Common myeloid progenitor, CD34-positive (primary cell): ENCODE measurements at regions not wholly inside any gene's neighbourhood (a gene's known extent, or its start where the extent isn't known, plus 50 kb on each side); places are given as distances from the start of the nearest gene placed in this dataset.

Source experiments
- CTCF ChIA-PET: fragments of 350-600 bp; sonication (Branson Sonifier 250); formaldehyde crosslinking; loops from one replicate; lab custom pipeline; 2021; ENCODE audit warnings: antibody characterized with exemption; lab: Charles Lee
- POLR2A ChIA-PET: fragments of 350-600 bp; sonication (Branson Sonifier 250); formaldehyde crosslinking; loops from one replicate; lab custom pipeline; 2021; ENCODE audit warnings: antibody characterized with exemption; lab: Charles Lee
- DNase-seq, 3 donors: peaks; one replicate each; pipeline versions ENCODE4 v3.0.0 to v3.0.0-alpha.2; 2013
- H3K27ac ChIP-seq, 2 experiments: 1 replicate in 1 of 2; 2 replicates in 1 of 2; pipeline ENCODE4 v1.7.0; 2013; ENCODE audit warnings: inconsistent platforms in 2 of 2, low read length in 2 of 2, mild to moderate bottlenecking in 2 of 2, low read depth in 1 of 2, moderate library complexity in 1 of 2; ENCODE audit not compliant: severe bottlenecking in 2 of 2, insufficient read depth in 1 of 2, poor library complexity in 1 of 2
- H3K27me3 ChIP-seq, 5 experiments: replicated peaks in 2 of 5; 1 replicate in 3 of 5; 2 replicates in 2 of 5; pipeline versions ENCODE4 v1.6.1 to v1.7.0; 2013; ENCODE audit warnings: low read length in 4 of 5, mild to moderate bottlenecking in 2 of 5, moderate library complexity in 2 of 5, inconsistent platforms in 1 of 5; ENCODE audit not compliant: insufficient read depth in 5 of 5, control insufficient read depth in 4 of 5
- H3K36me3 ChIP-seq, 4 experiments: 1 replicate in 2 of 4; 2 replicates in 2 of 4; pipeline versions ENCODE4 v1.6.1 to v1.7.0; 2013; ENCODE audit warnings: low read length in 3 of 4, control low read depth in 1 of 4, mild to moderate bottlenecking in 1 of 4; ENCODE audit not compliant: control insufficient read depth in 4 of 4, insufficient read depth in 4 of 4
- H3K4me1 ChIP-seq, 4 experiments: 1 replicate in 3 of 4; 2 replicates in 1 of 4; pipeline versions ENCODE4 v1.6.1 to v1.7.1; 2013; ENCODE audit warnings: low read length in 3 of 4, mild to moderate bottlenecking in 3 of 4, control low read depth in 1 of 4, inconsistent platforms in 1 of 4, moderate library complexity in 1 of 4; ENCODE audit not compliant: control insufficient read depth in 4 of 4, insufficient read depth in 4 of 4; ENCODE audit errors: control extremely low read depth in 1 of 4
- H3K4me3 ChIP-seq, 7 experiments: 1 replicate in 4 of 7; 2 replicates in 3 of 7; pipeline versions ENCODE4 v1.5.1 to v1.7.0; 2013; ENCODE audit warnings: mild to moderate bottlenecking in 7 of 7, low read length in 6 of 7, moderate library complexity in 6 of 7, inconsistent platforms in 2 of 7, low read depth in 2 of 7, control low read depth in 1 of 7; ENCODE audit not compliant: insufficient read depth in 4 of 7, control insufficient read depth in 1 of 7; ENCODE audit errors: extremely low read depth in 1 of 7
- H3K9me3 ChIP-seq, 5 experiments: 1 replicate in 4 of 5; 2 replicates in 1 of 5; pipeline versions ENCODE4 v1.6.1 to v1.7.1; 2013; ENCODE audit warnings: low read length in 4 of 5, mild to moderate bottlenecking in 2 of 5, inconsistent platforms in 1 of 5, low read depth in 1 of 5, moderate library complexity in 1 of 5; ENCODE audit not compliant: control insufficient read depth in 4 of 5, insufficient read depth in 2 of 5; ENCODE audit errors: control extremely low read depth in 1 of 5
- WGBS: methylation state at CpG from one replicate; pipeline ENCODE4 v1.1.5; 2013; ENCODE audit not compliant: insufficient coverage; 5-methylcytosine and 5-hydroxymethylcytosine counted together

DNA sequence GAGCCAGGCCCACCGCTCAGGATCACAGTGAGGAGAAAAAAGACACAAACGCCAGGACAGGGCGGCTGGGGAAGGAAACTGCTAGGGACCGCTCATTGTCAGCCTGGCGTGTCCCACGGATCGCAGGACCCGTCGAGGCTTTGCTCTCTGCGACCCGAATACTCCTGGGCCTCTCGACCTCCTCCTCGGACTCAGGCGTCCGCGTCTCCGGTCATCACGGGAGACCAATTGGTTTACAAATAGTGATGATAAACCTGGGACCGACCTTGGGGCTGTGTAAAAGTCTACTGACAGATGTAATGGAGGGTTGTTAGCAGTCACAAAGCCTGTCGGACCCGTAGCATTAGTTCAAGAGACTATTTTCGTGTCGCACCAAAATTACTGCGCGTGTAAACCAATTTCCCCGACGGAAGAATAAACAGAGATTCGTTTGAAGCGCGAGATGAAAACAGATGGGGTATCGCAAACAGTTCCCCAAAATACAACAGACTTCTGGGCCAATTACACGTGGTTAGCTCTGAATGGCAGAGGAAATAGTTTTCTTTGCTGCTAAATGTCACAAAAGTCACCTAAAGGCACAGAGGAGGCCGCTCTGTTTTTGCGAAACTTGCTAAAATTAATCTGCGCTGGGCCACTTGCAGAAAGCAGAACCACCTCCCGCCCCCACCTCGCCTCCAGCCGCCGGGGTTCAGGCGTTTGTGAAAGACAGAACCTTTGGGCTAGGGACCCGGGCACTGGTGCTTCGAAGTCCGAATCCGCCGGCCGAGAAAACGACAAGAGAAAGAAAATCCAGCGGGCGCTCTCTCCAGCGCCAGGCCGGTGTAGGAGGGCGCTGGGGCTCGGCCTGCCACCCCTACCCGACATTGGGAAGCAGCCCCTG is 67.6 kb downstream of the FOXD1 start:
- Histone ChIP-seq H3K4me3 (peak overlapping the region in 2 of 7 experiments; percentile 41 to 43), H3K27ac (no peak overlapping the region), H3K9me3 (peaks cover 7 to 33% (median 20%) of the 10 kb centered on the region in 5 experiments), H3K4me1 (peaks cover 0 to 21% (median 10%) of the 10 kb centered on the region in 4 experiments), H3K36me3 (no peaks in the 10 kb centered on the region), H3K27me3 (peaks cover 25 to 92% (median 55%) of the 10 kb centered on the region in 5 experiments)
- DNase-seq = peak; percentile 18 to 59 (median 53)
- ChIA-PET CTCF (no interaction called here), POLR2A (no interaction called here)
- WGBS = 7% methylated on average over 52 of the region's 54 CpGs

DNA sequence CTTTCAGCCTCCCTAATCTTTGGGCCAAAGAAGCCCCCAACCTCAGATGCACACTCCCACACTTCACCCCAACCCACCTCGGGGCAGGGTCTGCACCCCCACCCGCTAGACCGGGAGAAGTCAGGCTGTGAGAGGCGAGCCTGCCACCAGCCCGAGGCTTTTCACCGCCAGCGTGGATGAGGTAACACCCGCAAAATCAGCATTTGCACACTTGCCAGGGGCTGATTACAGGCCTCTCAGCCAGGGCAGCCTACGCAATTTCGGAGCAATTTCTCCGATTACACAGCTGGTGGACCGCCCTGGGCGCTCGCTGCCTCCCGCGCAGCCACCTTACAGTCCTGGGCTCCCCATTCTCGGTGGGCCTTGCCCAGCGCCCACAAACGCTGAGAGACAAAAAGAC is 68.5 kb downstream of the FOXD1 start:
- Histone ChIP-seq H3K9me3 (peaks cover 4 to 24% (median 15%) of the 10 kb centered on the region in 5 experiments), H3K36me3 (no peaks in the 10 kb centered on the region), H3K4me3 (no peak overlapping the region), H3K4me1 (peaks cover 0 to 21% (median 10%) of the 10 kb centered on the region in 4 experiments), H3K27me3 (peaks cover 25 to 93% (median 56%) of the 10 kb centered on the region in 5 experiments), H3K27ac (no peak overlapping the region)
- ChIA-PET POLR2A (no interaction called here), CTCF (no interaction called here)
- DNase-seq = no peak
- 11% methylated on average over 17 of the region's 19 CpGs for WGBS

GRCh38 chr5:73379435-73379834 is 69.1 kb downstream of the FOXD1 start:
- Histone ChIP-seq H3K27ac (no peak overlapping the region), H3K36me3 (no peaks in the 10 kb centered on the region), H3K4me1 (peaks cover 0 to 21% (median 10%) of the 10 kb centered on the region in 4 experiments), H3K27me3 (peaks cover 25 to 94% (median 55%) of the 10 kb centered on the region in 5 experiments), H3K9me3 (peaks cover 4 to 18% (median 12%) of the 10 kb centered on the region in 5 experiments), H3K4me3 (no peak overlapping the region)
- no peak for DNase-seq
- CTCF ChIA-PET = no interaction called here
- no CpG with 5 or more reads among the region's 3 CpGs for WGBS
- POLR2A ChIA-PET = no interaction called here

DNA sequence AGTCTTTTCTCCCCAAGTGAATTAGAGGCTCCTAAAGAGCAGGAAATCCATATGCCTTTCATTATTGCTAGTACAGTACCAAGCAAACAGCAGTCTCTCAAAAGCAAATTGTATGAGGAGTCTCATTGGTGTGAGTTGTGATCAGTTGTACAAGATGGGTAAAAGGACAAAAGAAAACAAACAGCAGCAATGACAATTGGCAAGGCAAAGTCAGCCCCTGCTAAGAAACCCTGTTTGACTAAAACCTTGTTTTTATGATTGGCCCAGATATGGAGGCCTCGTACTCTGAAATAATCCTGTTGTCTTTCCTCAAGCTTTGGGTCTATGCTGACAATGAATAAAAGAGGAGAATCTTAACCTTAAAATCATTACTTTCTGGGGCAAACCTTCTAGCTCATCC is 69.8 kb downstream of the FOXD1 start:
- peaks cover 0 to 21% (median 10%) of the 10 kb centered on the region in 4 experiments for H3K4me1 ChIP-seq
- 100% methylated on average over 1 of the region's 1 CpG for WGBS
- H3K27me3 ChIP-seq = peaks cover 18 to 97% (median 58%) of the 10 kb centered on the region in 5 experiments
- DNase-seq = no peak
- ChIA-PET CTCF (interaction anchor here (1.1 kb wide), 1 partner anchor 9 kb away, joined by 3 read pairs; no protein-coding TSS in a partner anchor), POLR2A (no interaction called here)
- peaks cover 0 to 13% (median 8%) of the 10 kb centered on the region in 5 experiments for H3K9me3 ChIP-seq
- no peaks in the 10 kb centered on the region for H3K36me3 ChIP-seq
- H3K4me3 ChIP-seq = no peak overlapping the region
- no peak overlapping the region for H3K27ac ChIP-seq

- Histone ChIP-seq H3K27me3 (peaks cover 12 to 97% (median 51%) of the 10 kb centered on the region in 5 experiments), H3K27ac (no peak overlapping the region), H3K36me3 (no peaks in the 10 kb centered on the region), H3K4me3 (no peak overlapping the region), H3K4me1 (peaks cover 0 to 21% (median 10%) of the 10 kb centered on the region in 4 experiments), H3K9me3 (peaks cover 0 to 6% (median 4%) of the 10 kb centered on the region in 5 experiments)
- POLR2A ChIA-PET = no interaction called here
- no peak for DNase-seq
- 25% methylated on average over 4 of the region's 5 CpGs for WGBS
- CTCF ChIA-PET = interaction anchor here (0.5 to 1.1 kb wide), 3 partner anchors 8 to 86 kb away, joined by 3 read pairs; no protein-coding TSS in a partner anchor
Observed at GRCh38 chr5:73378070-73378469, 70.5 kb downstream of the FOXD1 start.

DNA sequence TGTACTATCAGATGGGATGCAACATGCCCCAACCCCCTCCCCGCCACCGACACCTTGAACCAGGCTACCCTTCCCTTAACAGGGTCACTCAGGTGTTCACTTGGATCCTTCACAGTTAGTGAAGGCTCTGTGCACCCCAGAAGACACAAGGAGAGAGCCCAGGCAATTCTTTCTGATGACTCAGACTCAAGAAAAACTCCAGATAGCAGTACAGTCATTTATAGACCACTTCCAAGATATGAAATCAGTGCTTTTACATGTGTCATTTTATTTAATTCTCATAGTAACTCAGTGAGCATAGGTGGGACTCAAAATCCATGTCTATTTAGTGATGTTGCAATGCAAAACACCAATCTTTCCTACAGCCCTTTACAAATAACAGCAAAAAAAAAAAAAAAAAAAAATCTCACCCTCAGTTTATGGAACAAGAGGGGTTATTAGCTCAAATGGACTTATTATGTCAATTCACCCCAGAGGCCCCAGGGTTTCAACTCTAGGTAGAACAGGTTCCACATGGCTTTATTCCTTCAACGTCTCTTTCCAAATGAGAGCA is 71.9 kb downstream of the FOXD1 start:
- Histone ChIP-seq H3K4me1 (peaks cover 0 to 13% (median 4%) of the 10 kb centered on the region in 4 experiments), H3K9me3 (peaks cover 0 to 6% (median 0%) of the 10 kb centered on the region in 5 experiments), H3K36me3 (no peaks in the 10 kb centered on the region), H3K27me3 (peaks cover 11 to 96% (median 50%) of the 10 kb centered on the region in 5 experiments), H3K27ac (no peak overlapping the region), H3K4me3 (no peak overlapping the region)
- ChIA-PET CTCF (interaction anchor here (1.3 kb wide), 1 partner anchor 74 kb away, joined by 4 read pairs; no protein-coding TSS in a partner anchor), POLR2A (no interaction called here)
- DNase-seq = no peak
- WGBS = no CpG with 5 or more reads among the region's 3 CpGs
